GM13976 (cell line): ENCODE measurements at regions not wholly inside any gene's neighbourhood (a gene's known extent, or its start where the extent isn't known, plus 50 kb on each side); places are given as distances from the start of the nearest gene placed in this dataset.

ENCODE experiments used
- DNase-seq: peaks from one replicate; pipeline ENCODE4 v3.0.0; 2012; ENCODE audit warnings: low spot score
- CTCF ChIP-seq: IDR thresholded peaks from 2 replicates; pipeline ENCODE4 v1.5.1; 2012; ENCODE audit warnings: borderline replicate concordance, mild to moderate bottlenecking; ENCODE audit not compliant: insufficient read depth; ENCODE audit errors: extremely low read depth, missing control alignments, control extremely low read depth
- in situ Hi-C: fragments of 300-500 bp; cut with MboI; formaldehyde crosslinking; loops from one replicate; pipeline ENCODE4 v1.12.0; 2022; ENCODE audit warnings: low sequenced_read_pairs, mixed read lengths, inconsistent platforms; ENCODE audit not compliant: unreplicated experiment

- no peak for DNase-seq
- no peak for TF ChIP-seq CTCF
- in situ Hi-C loops, result no loop called here
These were observed 148.4 kb downstream of the ALG10B start for GRCh38 chr12:38465020-38465419.

- no peak for DNase-seq
- TF ChIP-seq CTCF, result no peak
- in situ Hi-C loops, result no loop called here
These were observed 153.1 kb downstream of the ALG10B start for GRCh38 chr12:38469715-38470114.

- no peak for TF ChIP-seq CTCF
- in situ Hi-C loops, result no loop called here
- no peak for DNase-seq
These were observed 160.9 kb downstream of the ALG10B start for GRCh38 chr12:38477340-38478090.

- no peak for DNase-seq
- TF ChIP-seq CTCF, result no peak
- in situ Hi-C loops, result no loop called here
These were observed 164.0 kb downstream of the ALG10B start for GRCh38 chr12:38480594-38480993.

GRCh38 chr12:38484821-38485449 lies 168.4 kb downstream of the ALG10B start:
- in situ Hi-C loops, result no loop called here
- TF ChIP-seq CTCF, result no peak
- no peak for DNase-seq

GRCh38 chr12:38488866-38489265 lies 172.3 kb downstream of the ALG10B start:
- no peak for DNase-seq
- no peak for TF ChIP-seq CTCF
- in situ Hi-C loops, result no loop called here
